HG02981 (cell line): ENCODE measurements at regions not wholly inside any gene's neighbourhood (a gene's known extent, or its start where the extent isn't known, plus 50 kb on each side); places are given as distances from the start of the nearest gene placed in this dataset.

Experiments
- ATAC-seq: cut with Tn5 transposase; IDR thresholded peaks from one replicate; pipeline ENCODE4 v1.9.1; 2021; ENCODE audit warnings: mild to moderate bottlenecking, moderate library complexity; ENCODE audit not compliant: unreplicated experiment

DNA sequence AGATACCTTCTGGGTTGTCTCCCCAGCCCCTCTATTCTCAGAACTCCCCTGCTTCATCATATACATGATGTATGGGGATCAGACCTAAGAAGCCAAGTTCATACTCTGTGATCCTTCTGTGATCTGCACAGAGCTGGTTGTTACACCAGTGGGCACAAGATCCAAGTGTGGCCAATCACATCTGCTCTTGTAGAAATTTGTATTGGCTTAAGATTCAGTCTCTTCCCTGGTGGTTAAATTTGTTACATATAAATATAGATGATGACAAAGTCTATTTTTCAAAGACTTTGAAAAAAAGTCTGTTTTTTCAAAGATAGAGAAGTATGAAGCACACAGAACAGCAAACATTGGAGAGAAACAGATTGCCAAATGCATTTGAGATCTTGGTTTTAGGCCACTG is 135.8 kb upstream of the FGGY start:
- no peak for ATAC-seq

DNA sequence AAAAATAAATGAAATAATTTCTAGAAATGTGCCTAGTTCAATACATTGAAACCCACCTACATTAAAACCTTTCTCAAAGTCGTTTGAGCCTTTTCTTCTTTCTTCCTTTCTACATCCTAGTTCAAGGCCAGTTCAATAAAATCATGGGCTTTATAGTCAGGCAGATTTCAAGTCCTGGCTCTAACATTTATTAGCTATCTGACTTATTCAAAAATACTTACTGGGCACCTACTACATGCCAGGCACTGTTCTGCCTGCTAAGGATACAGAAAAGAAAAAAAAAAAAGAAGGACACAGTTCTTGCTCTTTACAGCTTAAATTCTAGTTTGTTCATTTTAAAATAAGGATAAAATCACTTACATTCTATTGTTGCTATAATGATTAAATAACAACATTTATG is 134.2 kb upstream of the FGGY start:
- ATAC-seq, result no peak

DNA sequence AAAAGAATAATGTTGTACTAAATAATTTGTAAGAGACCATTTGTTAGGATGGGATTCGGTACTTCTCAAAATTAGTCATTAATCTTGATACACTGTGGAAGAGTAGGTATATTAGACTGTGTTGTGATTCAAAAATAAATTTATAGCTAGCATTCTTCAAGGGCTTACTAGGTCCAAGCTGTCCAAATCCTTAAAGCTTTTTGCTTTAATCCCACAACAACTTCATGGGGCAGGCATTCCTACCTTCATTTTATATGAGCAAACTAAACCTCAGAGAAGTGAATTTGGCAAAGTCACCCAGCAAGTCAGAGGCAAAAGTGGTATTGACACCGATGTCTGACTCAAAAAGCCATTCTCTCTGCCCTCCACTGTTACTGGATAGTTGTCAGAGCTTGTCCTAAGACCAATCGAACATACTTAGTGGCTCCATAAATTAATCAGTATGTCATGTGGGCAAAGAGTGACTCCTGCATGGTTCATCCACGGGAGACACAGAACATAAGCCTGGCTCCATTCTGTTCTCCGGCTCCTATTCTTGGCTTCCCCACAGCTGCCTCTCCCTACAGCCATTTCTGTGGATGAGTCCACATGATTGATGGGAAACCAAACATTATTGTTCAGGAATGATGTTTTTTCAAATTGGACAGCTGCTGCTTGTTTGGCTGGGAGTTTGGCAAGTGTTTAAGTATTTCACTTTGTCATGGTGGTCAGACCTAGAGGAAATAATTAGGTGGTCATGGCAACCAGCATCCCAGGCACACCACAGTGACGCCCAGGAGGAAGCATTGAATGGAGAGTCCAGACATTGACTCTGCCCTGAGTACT is 133.4 kb upstream of the FGGY start:
- no peak for ATAC-seq

DNA sequence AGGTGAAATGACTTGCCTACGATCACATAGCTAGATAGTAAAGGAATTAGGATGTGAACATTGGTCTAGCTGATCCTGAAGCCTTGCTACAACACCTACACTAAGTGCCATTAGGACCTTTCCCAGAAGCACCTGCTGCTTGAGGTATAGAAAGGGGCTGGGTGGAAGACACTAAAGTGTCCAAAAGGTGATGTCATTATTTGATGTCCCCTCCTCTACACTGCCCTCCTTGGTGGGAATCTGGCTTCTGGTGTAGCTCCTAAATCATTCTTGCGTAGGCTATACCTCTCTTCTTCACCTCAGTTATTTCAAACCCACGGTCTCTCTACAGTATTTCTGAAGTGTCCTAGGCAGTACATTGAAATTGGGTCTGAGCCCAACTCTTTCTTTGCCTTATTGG is 132.5 kb upstream of the FGGY start:
- ATAC-seq, result no peak

DNA sequence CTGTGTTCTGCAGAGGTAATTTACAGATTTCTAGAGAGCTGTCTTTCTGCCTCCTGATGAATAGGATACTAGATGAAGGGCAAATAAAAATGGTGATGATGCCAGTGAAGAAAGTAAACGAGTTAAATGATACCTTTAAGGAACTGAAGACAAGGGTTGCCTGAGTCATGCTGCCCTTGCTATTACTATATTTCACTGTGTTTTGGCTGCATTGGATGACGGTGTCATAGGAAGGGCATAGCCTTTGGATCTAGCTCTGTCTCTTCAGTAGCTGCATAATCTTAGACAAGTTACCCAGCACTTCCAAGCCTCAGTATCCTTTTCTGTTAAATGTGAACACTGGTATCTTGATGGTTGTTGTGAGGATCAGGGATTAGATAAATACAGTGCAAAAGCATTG is 131.5 kb upstream of the FGGY start:
- ATAC-seq, result no peak

DNA sequence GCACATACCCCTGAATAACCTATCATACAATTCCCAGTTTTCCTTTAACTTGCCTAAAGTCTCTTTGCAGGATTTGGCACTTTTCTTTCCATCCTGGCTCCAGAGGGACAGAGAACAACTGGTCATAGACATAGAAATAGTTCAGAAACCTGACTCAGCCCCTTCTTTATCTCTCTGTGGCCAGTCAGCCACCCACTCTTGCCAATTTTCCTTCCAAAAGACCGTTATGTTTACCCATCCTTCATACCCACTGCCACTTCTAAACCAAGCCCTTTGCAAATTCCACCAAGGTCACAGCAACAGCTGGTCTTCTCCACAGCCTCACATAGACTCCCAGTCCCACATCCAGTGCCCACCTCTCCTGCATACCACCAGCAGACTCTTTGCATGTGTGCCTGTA is 127.2 kb upstream of the FGGY start:
- ATAC-seq, result no peak

DNA sequence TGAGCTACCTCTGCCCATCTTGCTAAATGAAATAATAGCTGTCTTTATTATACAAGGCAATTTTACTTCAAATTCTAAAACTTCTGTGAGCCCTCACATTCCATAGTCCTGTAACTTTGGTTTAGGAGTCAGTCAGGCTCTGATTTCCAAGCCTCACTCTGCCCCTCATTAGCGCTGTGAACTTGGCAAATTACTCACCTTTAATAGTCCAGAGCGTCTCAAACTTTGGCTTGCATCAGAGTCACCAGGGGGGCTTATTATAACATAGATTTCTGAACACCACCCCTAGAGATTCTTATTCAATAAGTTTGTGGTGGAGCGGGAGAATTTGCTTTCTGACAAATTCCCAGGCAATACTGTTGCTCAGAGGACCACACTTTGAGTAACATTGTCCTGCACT is 126.2 kb upstream of the FGGY start:
- ATAC-seq, result no peak

DNA sequence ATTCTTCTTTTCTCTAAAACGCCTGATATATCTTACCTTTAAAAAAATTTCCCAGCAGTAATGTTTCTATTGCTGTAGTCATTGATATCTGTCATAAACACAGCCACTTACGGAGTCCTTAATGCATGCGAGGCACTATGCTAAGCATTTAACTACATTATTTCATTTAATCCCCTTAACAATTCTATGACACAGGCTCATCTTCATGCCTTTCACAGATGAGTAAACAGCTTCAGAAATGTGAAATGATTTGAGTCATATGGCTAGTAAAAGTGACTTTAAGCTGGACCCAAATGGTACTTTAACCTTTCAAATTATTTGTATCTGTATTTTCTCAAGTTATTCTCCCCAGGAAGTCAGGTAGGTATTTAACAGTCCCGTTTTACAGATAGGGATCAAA is 125.1 kb upstream of the FGGY start:
- ATAC-seq, result no peak

DNA sequence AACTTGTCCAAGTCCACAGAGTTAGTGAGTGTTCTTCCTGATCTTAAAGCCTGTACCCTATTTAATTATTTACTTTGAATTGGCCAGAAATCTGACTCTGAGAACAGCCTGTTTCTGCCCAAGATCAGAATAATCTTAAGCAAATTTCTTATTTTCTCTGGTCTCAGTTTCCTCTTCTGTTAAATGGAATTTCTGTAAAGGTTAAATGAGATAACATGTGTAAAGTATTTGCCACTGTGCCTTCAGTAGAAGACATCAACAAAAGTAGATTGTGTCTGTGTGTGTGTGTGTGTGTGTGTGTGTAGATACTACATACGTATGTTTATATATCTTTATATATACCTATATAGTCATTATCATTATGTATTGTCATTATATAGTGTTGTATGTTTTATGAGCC is 124.2 kb upstream of the FGGY start:
- ATAC-seq, result no peak

DNA sequence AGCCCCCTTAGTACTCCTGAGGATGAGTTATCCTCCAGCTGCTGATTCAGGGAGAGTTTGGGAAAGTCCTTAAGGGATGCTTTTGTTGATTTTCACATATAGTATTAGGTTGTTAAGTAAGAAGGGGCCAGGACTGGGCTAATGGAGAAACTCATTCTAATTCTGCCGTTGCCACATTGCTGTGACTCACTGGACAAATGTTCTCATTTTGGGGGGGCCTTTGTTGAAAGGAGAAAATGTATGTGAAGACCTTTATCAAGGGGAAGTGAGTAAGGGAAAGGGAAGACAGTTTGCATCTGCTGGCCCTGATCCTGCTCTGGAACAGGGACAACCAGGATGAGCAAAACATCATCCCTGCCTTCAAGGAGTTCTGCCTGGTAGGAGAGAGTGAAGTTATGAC is 123.2 kb upstream of the FGGY start:
- ATAC-seq, result no peak

DNA sequence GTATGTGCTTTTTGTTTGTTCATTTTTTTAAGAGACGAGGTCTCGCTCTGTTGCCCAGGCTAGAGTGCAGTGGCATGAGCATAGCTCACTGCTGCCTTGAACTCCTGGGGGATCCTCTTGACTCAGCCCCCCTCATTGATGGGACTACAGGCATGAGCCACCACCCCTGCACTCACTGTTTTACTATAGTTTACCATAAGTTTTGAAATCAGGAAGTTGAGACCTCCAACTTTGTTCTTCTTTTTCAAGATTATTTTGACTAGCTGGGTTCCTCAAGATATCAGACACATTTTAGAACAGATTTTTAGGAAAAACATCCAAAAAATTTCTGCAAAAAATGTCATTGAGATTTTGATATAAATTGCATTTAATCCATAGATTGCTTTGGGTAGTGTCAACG is 120.4 kb upstream of the FGGY start:
- ATAC-seq, result no peak

DNA sequence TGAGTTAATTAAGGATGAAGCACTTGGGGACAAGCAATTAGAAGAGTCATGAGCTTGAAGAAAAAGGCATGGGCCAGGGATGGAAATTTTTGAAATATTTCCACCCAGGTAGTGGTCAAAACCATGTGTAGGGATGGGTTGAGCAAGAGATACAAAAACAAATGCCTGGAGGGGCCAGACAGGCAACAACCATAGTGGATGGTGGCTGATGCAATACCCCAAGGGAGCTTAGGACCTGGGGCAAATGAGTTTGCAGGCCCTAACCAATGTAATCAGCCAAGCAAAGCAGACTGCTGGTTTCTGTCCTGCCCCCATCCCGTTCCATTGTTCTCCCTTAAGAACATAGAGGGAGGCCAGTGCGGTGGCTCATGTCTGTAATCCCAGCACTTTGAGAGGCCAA is 119.1 kb upstream of the FGGY start:
- no peak for ATAC-seq

DNA sequence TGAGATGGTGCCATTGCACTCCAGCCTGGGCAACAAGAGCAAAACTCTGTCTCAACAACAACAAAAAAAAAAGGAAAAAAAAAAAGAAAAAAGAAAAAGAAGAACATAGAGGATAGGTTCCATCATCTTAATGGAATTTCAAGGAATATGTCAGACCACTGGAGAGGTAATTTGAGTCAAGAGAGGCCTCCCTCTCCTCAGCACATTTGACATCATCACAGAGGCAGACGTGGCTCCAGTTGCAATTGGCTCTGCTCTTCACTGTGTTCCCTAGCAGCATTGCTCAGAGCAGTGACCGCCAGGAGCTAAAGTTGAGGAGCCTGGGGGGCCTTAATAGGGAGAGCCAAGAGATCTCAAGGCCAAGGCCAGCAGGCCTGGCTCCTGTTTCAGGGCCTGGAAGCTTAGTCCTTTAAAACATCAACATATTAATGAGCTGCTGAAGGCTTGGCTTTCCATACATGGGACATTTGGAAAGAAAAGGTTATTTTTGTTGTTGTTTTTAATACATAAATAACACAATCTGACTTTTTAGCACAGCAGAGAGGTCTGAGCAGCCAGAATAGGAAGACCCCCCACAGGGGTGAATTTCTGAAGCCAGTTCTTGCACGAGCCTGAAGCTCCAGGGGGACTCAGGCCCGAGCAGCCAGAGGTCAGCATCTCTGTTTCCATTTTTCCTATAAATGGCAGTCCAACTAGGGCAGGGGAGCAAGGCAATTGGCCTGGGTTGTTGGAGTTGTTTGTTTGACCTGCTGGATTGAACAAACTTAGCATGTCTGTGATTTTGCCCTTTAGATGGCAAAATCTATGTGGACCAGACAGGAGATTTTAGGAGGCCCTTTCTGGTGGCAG is 118.3 kb upstream of the FGGY start:
- ATAC-seq, result no peak

DNA sequence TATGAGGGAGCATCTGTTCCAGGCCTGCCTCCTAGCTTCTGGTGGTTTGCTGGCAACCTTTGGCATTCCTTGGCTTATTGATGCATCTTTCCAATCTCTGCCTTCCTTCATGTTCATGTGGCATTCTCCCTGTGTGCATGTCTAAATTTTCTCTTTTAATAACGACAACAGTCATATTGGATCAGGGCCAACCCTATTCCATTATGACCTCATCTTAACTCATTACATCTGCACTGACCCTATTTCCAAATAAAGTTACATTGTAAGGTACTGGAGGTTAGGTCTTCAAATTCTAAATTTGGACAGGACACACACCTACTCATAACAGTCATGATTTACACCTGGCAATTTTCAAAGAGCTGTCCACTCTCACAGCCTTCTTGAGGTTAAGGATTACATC is 117.2 kb upstream of the FGGY start:
- ATAC-seq, result no peak

DNA sequence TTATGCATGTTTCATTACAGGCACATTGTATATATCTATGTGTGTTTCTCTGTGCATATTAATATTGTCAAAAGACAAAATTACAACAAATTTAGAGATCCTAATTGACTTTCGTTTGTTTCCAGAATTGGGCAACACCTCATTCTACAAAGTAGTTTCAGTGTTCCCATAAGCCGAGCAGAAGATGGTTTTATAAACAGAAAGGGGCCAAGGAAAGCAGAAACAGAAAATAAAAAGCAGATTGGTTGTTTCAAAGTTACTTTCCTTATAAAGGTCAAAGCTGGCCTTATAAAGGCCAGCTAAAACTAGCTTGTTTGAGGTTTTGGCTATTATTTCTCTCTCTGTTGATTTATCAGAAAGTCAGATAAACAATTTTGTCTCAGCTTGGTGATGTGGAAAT is 116.2 kb upstream of the FGGY start:
- no peak for ATAC-seq

DNA sequence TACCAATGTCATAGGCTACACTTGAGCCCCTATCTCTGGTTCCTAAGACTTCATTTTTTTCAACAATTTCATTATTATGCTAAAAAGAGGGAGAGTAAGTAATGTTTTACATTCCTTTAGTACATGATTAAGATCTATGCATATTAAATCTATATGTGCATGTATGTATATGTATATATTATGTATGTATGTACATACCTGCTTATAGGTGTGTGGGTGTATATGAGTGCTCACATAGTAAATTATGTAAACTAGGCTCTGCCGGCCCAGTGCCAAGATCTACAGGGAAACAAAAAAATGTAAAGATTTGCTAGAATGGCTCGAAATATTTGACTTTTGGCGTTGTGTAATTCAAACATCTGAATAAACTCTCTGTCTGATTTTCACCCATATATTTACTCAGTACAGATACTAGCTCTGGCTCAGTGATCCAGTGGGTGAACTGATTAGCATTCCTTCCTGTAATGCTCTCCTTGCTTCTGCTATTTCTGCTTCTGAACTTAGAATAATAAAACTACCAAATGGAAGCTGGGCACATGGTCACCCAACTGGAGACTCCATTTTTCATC is 113.1 kb upstream of the FGGY start:
- no peak for ATAC-seq

DNA sequence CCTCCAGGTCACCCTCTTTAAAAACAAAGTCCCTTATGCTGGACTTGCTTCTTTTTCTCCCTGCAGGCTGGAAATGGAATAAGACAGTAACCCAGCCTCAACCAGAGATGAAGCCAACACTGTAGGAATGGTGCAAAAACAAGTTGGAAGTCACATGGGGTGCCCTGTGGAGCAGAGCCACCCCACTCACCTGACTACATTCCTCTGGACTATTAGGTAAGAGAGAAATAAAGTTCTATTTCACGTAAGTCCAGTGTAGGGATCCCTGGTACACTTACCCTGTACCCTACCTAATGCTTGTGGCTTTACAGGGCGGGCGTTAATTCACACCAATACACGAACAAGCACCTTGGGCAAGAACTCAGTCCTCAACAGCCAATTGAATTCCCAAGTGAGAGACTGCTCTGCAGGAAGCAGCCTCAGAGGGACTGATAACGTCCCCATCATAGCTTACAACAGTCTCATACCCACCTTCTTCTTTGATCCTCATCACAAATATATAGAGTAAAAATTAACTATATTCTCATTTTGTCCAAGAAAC is 112.5 kb upstream of the FGGY start:
- ATAC-seq, result no peak

DNA sequence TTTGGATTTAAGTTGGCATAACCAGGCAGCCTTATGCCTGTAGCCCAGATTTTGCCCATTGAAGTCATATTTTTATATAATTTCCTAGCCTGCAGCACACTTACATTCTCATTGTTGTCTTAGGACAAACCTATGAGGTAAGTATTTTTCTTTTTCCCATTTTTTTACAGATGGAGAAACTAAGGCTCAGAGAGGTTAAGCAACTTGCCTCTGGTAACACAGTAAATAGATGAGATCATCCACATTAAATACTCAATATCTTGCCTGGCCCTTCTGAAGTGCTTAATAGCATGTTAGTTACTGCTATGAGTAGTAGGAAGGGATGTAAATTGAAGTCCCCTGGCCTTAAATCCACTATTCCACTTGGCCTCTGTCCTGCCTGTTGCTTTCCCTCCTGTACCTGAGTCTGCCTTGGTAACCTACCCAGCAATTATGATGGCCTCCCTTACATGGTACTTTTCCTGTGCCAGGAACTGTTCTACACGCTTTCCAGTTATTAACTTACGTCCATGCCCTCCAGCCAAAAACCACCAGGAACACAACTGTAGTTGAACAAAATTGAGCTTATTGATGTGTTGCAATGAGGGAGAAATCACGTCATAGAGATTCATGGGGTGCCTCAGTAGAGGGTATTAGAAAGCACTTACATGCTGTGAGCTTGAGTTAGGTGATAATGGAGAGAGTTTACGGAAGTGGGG is 111.6 kb upstream of the FGGY start:
- ATAC-seq, result no peak

DNA sequence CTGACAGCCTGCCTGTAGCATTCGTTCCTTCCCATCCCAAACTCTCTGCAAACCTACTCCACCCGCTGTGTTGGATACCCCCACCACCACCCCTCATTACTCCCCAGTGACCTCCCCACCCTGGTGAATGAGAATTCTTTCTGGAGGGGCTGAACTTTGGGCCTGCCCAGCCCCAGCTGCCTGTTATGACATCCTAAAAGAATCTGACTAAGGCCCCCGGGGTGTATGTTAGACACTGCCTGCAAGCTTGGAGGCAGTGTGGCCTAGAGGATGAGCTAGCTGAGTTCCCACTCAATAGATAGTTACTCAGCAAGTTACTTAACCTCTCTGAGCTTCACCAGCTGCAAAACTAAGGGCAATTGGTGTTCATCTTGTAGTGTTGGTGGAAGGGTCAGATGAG is 110.2 kb upstream of the FGGY start:
- ATAC-seq, result no peak

DNA sequence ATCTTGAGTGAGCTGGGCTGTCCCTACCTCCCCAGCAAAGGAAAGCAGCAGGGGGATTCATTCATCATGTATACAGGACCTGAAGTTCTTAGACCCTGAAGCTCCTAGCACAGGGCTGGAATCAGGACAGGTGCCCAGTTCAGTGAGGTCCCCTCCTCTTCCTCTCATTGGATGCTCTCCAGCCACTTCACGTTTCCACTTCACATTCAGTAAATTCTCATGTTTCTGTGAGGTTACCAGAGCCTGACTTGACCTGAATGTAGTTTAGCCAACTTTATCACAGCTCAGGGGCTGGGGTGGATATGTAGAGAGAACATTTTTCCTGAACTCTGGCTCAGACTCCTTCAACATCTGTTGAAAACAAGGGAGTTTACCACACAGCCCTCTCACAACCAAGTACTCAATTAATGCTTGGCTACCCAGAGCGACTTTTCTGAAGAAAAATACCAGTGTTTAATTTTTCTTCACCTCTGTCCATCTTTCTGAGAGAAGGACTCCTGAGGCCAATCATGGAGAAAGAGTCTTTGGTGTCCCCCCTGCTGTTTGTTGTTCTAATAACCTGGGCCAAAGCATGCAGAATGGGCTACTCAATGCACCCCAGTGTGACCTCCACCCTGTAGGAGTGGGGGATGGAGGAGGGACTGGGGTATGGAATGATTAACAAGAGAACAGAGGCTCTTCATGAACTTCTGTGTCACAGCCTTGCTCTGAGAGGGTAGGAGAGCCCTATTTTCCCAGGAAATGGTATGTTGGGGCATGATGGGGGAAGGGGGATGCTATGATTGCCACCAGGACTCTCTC is 108.3 kb upstream of the FGGY start:
- ATAC-seq, result no peak
